OCI-LY1 (cell line): ENCODE measurements at regions not wholly inside any gene's neighbourhood (a gene's known extent, or its start where the extent isn't known, plus 50 kb on each side); places are given as distances from the start of the nearest gene placed in this dataset.

Source experiments
- CTCF ChIP-seq: fragments of 200-600 bp; sonication (generic), shearing (Covaris generic); IDR thresholded peaks from 2 replicates; pipeline ENCODE4 v1.5.1; 2017; ENCODE audit warnings: mild to moderate bottlenecking, antibody characterized with exemption, low read length, moderate library complexity, mixed read lengths
- EZH2 ChIP-seq: fragments of 200-600 bp; sonication (generic), shearing (Covaris generic); IDR thresholded peaks from 2 replicates; pipeline ENCODE4 v1.8.0; 2017; ENCODE audit warnings: borderline replicate concordance, mixed run types, mild to moderate bottlenecking, antibody characterized with exemption, low read length, moderate library complexity, mixed read lengths

- TF ChIP-seq CTCF, result no peak
- TF ChIP-seq EZH2, result no peak
Measured at GRCh38 chr1:4937876-4938534, 283.6 kb downstream of the AJAP1 start.
